ENCODE measurements at regions not wholly inside any gene's neighbourhood (a gene's known extent, or its start where the extent isn't known, plus 50 kb on each side); places are given as distances from the start of the nearest gene placed in this dataset.

DNA sequence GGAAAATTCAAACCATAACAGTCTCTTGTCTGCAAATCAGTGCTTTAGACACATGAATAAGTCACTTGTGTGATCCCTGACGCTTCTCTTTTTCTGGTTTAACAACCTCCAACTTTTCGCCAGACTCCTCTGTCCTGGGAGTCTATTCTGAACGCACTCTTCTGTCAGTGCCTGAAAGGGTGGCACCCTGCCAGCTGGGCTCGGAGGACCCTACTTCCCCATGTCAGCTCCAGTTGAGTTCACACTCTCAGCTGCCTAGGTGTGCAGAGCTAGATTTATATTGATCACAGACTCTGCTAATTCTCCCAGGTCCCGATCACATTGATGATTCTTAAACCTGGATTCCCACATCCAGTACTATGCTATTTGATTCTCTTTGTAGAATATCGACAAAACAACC is 649.1 kb downstream of the BNC2 start:
- H3K4me3 Mint-ChIP-seq = no peak overlapping the region
- Histone ChIP-seq H4K20me1 (ENCODE audit: low read depth) (no peaks in the 10 kb centered on the region), H3K4me2 (no peak overlapping the region), H3K4me3 (no peak overlapping the region), H3F3A (ENCODE audit: low read depth) (no peaks in the 10 kb centered on the region), H3K36me3 (no peaks in the 10 kb centered on the region), H3K27ac (no peak overlapping the region), H3K9me3 (ENCODE audit: low read depth) (no peaks in the 10 kb centered on the region), H3K79me2 (ENCODE audit: low read depth) (no peaks in the 10 kb centered on the region), H3K9ac (no peak overlapping the region), H3K4me1 (peaks cover 21% of the 10 kb centered on the region), H3K27me3 (no peaks in the 10 kb centered on the region), H2AFZ (replicated peaks) (peak overlapping the region; percentile 58)
- TF ChIP-seq EZH2 (IDR thresholded peaks at IDR 0.05) = no peak
- TF ChIP-seq, protein P1, sequence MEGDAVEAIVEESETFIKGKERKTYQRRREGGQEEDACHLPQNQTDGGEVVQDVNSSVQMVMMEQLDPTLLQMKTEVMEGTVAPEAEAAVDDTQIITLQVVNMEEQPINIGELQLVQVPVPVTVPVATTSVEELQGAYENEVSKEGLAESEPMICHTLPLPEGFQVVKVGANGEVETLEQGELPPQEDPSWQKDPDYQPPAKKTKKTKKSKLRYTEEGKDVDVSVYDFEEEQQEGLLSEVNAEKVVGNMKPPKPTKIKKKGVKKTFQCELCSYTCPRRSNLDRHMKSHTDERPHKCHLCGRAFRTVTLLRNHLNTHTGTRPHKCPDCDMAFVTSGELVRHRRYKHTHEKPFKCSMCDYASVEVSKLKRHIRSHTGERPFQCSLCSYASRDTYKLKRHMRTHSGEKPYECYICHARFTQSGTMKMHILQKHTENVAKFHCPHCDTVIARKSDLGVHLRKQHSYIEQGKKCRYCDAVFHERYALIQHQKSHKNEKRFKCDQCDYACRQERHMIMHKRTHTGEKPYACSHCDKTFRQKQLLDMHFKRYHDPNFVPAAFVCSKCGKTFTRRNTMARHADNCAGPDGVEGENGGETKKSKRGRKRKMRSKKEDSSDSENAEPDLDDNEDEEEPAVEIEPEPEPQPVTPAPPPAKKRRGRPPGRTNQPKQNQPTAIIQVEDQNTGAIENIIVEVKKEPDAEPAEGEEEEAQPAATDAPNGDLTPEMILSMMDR (IDR thresholded peaks at IDR 0.05) = no peak
- no peak for TF ChIP-seq EZH2phosphoT487 (IDR thresholded peaks at IDR 0.05)
- no peak overlapping the region for H3K27ac Mint-ChIP-seq
- H3K27me3 Mint-ChIP-seq (ENCODE audit: insufficient read depth, low read depth) = peaks cover 7% of the 10 kb centered on the region
- peaks cover 10% of the 10 kb centered on the region for H3K9me3 Mint-ChIP-seq
- H3K36me3 Mint-ChIP-seq = no peaks in the 10 kb centered on the region
- H3K4me1 Mint-ChIP-seq = peaks cover 12% of the 10 kb centered on the region
- no peak for DNase-seq (ENCODE audit: low spot score)

DNA sequence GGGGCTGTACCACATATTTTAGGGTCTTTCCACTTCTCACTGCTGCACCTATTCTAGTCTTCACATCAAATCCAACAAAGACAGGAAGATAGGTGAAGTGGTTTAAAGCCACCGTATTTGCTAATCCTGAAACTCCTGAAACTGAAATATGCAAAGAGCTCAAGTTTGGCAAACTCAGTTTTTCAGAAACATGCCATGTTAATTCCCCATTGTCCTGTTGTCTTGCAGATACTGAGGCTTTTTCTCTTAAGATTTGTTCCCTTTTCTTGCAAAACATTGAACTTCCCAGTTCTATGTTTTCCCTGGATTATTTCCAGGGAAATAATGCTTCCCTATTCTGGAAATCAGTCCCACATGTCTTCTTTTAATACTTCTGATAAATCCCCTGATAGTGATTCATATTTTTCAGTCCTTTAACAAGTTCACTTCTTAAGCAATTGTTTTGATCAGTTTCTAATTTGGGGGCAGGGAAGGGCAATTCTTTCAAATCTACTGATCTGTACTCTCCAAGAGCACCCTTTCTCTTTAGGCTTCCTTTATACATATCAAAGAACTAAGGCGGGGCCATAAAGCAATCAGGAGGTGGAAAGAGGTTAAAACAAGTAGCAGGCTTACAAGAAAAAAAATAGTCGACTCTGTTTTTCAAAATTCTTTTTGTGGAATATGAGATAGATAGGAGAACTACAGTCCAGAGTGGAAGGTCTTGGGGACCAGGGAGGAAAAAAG is 648.5 kb downstream of the BNC2 start:
- H3F3A ChIP-seq (ENCODE audit: low read depth) = no peaks in the 10 kb centered on the region
- Mint-ChIP-seq H3K9me3 (peaks cover 11% of the 10 kb centered on the region), H3K4me3 (no peak overlapping the region), H3K4me1 (peaks cover 12% of the 10 kb centered on the region), H3K36me3 (no peaks in the 10 kb centered on the region), H3K27me3 (ENCODE audit: insufficient read depth, low read depth) (peaks cover 7% of the 10 kb centered on the region), H3K27ac (no peak overlapping the region)
- DNase-seq (ENCODE audit: low spot score) = no peak
- H3K4me1 ChIP-seq = peaks cover 21% of the 10 kb centered on the region
- H3K79me2 ChIP-seq (ENCODE audit: low read depth) = no peaks in the 10 kb centered on the region
- no peaks in the 10 kb centered on the region for H3K27me3 ChIP-seq
- no peaks in the 10 kb centered on the region for H4K20me1 ChIP-seq (ENCODE audit: low read depth)
- no peaks in the 10 kb centered on the region for H3K36me3 ChIP-seq
- H3K4me3 ChIP-seq = no peak overlapping the region
- H2AFZ ChIP-seq (replicated peaks) = peak overlapping the region; percentile 58
- no peaks in the 10 kb centered on the region for H3K9me3 ChIP-seq (ENCODE audit: low read depth)
- H3K27ac ChIP-seq = no peak overlapping the region
- no peak overlapping the region for H3K9ac ChIP-seq
- no peak overlapping the region for H3K4me2 ChIP-seq
- TF ChIP-seq, protein P1 (IDR thresholded peaks at IDR 0.05) = no peak
- TF ChIP-seq EZH2phosphoT487 (IDR thresholded peaks at IDR 0.05) = no peak
- TF ChIP-seq EZH2 (IDR thresholded peaks at IDR 0.05) = no peak

DNA sequence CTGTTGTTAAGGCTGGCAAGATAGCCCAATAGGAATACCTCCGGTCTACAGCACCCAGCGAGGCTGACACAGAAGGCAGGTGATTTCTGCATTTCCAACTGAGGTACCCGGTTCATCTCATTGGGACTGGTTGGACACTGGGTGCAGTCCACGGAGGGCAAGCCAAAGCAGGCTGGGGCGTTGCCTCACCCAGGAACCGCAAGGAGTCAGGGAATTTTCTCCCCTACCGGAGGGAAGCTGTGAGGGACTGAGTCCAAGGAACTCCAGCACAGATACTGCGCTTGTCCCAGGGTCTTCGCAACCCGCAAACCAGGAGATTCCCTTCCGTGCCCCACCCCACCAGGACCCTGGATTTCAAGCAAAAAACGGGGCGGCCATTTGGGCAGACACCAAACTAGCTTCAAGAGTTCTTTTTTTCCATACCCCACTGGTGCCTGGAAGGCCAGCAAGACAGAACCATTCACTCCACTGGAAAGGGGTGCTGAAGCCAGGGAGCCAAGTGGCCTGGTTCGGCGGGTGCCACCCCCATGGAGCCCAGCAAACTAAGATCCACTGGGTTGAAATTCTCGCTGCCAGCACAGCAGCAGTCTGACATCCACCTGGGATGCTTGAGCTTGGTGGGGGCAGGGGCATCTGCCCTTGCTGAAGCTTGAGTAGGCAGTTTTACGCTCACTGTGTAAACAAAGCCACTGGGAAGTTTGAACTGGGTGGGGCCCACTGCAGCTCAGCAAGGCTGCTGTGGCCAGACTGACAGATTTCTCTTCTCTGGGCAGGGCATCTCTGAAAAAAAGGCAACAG is 647.2 kb downstream of the BNC2 start:
- peaks cover 11% of the 10 kb centered on the region for H3K4me1 Mint-ChIP-seq
- Histone ChIP-seq H3K27me3 (no peaks in the 10 kb centered on the region), H3K9me3 (ENCODE audit: low read depth) (no peaks in the 10 kb centered on the region), H4K20me1 (ENCODE audit: low read depth) (no peaks in the 10 kb centered on the region), H3K4me1 (peaks cover 21% of the 10 kb centered on the region), H3K4me3 (no peak overlapping the region), H3F3A (ENCODE audit: low read depth) (no peaks in the 10 kb centered on the region), H3K36me3 (no peaks in the 10 kb centered on the region), H3K27ac (no peak overlapping the region), H3K4me2 (no peak overlapping the region), H2AFZ (replicated peaks) (no peak overlapping the region), H3K9ac (no peak overlapping the region), H3K79me2 (ENCODE audit: low read depth) (no peaks in the 10 kb centered on the region)
- DNase-seq (ENCODE audit: low spot score) = no peak
- peaks cover 15% of the 10 kb centered on the region for H3K9me3 Mint-ChIP-seq
- TF ChIP-seq, protein P1 (IDR thresholded peaks at IDR 0.05) = no peak
- TF ChIP-seq EZH2 (IDR thresholded peaks at IDR 0.05) (no peak), EZH2phosphoT487 (IDR thresholded peaks at IDR 0.05) (no peak)
- H3K27me3 Mint-ChIP-seq (ENCODE audit: insufficient read depth, low read depth) = peaks cover 7% of the 10 kb centered on the region
- H3K27ac Mint-ChIP-seq = no peak overlapping the region
- no peaks in the 10 kb centered on the region for H3K36me3 Mint-ChIP-seq
- H3K4me3 Mint-ChIP-seq = no peak overlapping the region
